ENCODE measurements at regions not wholly inside any gene's neighbourhood (a gene's known extent, or its start where the extent isn't known, plus 50 kb on each side); places are given as distances from the start of the nearest gene placed in this dataset.

DNA sequence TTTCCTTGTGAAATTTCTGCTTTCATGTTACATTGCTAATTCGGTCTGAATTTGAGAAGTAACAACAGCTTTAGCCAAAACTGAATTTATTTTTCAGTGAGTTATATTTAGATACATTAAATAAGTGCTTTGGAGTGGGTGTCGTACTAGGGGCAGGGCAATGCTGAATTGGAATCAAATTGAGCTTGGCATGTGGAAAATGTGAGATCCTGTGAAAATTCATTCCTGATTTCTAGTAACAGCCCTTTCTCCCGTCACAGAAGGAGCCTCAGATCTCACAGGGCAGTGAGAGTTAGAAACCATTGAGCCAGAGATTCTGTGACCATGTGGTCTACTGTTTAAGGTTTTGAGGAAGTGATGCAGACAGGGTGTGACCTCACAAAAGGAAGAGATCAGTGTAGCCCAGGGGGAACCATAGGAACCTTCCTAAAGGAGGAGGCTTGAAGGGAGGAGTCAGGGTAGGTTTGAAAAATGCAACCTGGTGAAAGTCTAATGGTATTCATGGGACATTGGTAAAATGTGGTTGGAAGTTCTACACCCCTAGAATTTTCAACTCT lies 1136.8 kb downstream of the AACS start:
- TF ChIP-seq, protein P1, sequence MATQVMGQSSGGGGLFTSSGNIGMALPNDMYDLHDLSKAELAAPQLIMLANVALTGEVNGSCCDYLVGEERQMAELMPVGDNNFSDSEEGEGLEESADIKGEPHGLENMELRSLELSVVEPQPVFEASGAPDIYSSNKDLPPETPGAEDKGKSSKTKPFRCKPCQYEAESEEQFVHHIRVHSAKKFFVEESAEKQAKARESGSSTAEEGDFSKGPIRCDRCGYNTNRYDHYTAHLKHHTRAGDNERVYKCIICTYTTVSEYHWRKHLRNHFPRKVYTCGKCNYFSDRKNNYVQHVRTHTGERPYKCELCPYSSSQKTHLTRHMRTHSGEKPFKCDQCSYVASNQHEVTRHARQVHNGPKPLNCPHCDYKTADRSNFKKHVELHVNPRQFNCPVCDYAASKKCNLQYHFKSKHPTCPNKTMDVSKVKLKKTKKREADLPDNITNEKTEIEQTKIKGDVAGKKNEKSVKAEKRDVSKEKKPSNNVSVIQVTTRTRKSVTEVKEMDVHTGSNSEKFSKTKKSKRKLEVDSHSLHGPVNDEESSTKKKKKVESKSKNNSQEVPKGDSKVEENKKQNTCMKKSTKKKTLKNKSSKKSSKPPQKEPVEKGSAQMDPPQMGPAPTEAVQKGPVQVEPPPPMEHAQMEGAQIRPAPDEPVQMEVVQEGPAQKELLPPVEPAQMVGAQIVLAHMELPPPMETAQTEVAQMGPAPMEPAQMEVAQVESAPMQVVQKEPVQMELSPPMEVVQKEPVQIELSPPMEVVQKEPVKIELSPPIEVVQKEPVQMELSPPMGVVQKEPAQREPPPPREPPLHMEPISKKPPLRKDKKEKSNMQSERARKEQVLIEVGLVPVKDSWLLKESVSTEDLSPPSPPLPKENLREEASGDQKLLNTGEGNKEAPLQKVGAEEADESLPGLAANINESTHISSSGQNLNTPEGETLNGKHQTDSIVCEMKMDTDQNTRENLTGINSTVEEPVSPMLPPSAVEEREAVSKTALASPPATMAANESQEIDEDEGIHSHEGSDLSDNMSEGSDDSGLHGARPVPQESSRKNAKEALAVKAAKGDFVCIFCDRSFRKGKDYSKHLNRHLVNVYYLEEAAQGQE (IDR thresholded peaks at IDR 0.05; ENCODE audit: unreplicated experiment) = no peak
- TF ChIP-seq CREB1 (CRISPR knock-in tag; IDR thresholded peaks at IDR 0.05; ENCODE audit: low read depth) = no peak
- TF ChIP-seq, protein P2, sequence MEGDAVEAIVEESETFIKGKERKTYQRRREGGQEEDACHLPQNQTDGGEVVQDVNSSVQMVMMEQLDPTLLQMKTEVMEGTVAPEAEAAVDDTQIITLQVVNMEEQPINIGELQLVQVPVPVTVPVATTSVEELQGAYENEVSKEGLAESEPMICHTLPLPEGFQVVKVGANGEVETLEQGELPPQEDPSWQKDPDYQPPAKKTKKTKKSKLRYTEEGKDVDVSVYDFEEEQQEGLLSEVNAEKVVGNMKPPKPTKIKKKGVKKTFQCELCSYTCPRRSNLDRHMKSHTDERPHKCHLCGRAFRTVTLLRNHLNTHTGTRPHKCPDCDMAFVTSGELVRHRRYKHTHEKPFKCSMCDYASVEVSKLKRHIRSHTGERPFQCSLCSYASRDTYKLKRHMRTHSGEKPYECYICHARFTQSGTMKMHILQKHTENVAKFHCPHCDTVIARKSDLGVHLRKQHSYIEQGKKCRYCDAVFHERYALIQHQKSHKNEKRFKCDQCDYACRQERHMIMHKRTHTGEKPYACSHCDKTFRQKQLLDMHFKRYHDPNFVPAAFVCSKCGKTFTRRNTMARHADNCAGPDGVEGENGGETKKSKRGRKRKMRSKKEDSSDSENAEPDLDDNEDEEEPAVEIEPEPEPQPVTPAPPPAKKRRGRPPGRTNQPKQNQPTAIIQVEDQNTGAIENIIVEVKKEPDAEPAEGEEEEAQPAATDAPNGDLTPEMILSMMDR (conservative IDR thresholded peaks at IDR 0.05; ENCODE audit: low read depth in 2 of 2) = no peak
- TF ChIP-seq EZH2phosphoT487 (IDR thresholded peaks at IDR 0.05; ENCODE audit: unreplicated experiment) = no peak
- no peak for TF ChIP-seq EZH2 (IDR thresholded peaks at IDR 0.05; ENCODE audit: low read depth, unreplicated experiment)
- TF ChIP-seq, protein P3, sequence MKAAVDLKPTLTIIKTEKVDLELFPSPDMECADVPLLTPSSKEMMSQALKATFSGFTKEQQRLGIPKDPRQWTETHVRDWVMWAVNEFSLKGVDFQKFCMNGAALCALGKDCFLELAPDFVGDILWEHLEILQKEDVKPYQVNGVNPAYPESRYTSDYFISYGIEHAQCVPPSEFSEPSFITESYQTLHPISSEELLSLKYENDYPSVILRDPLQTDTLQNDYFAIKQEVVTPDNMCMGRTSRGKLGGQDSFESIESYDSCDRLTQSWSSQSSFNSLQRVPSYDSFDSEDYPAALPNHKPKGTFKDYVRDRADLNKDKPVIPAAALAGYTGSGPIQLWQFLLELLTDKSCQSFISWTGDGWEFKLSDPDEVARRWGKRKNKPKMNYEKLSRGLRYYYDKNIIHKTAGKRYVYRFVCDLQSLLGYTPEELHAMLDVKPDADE (IDR thresholded peaks at IDR 0.05) = no peak
- no peak for TF ChIP-seq JUNB (IDR thresholded peaks at IDR 0.05; ENCODE audit: unreplicated experiment)
- TF ChIP-seq STAT1 (IDR thresholded peaks at IDR 0.05; ENCODE audit: unreplicated experiment) = no peak
- TF ChIP-seq POLR2AphosphoS5 (IDR thresholded peaks at IDR 0.05; ENCODE audit: low read depth) = no peak
- TF ChIP-seq, protein P4, sequence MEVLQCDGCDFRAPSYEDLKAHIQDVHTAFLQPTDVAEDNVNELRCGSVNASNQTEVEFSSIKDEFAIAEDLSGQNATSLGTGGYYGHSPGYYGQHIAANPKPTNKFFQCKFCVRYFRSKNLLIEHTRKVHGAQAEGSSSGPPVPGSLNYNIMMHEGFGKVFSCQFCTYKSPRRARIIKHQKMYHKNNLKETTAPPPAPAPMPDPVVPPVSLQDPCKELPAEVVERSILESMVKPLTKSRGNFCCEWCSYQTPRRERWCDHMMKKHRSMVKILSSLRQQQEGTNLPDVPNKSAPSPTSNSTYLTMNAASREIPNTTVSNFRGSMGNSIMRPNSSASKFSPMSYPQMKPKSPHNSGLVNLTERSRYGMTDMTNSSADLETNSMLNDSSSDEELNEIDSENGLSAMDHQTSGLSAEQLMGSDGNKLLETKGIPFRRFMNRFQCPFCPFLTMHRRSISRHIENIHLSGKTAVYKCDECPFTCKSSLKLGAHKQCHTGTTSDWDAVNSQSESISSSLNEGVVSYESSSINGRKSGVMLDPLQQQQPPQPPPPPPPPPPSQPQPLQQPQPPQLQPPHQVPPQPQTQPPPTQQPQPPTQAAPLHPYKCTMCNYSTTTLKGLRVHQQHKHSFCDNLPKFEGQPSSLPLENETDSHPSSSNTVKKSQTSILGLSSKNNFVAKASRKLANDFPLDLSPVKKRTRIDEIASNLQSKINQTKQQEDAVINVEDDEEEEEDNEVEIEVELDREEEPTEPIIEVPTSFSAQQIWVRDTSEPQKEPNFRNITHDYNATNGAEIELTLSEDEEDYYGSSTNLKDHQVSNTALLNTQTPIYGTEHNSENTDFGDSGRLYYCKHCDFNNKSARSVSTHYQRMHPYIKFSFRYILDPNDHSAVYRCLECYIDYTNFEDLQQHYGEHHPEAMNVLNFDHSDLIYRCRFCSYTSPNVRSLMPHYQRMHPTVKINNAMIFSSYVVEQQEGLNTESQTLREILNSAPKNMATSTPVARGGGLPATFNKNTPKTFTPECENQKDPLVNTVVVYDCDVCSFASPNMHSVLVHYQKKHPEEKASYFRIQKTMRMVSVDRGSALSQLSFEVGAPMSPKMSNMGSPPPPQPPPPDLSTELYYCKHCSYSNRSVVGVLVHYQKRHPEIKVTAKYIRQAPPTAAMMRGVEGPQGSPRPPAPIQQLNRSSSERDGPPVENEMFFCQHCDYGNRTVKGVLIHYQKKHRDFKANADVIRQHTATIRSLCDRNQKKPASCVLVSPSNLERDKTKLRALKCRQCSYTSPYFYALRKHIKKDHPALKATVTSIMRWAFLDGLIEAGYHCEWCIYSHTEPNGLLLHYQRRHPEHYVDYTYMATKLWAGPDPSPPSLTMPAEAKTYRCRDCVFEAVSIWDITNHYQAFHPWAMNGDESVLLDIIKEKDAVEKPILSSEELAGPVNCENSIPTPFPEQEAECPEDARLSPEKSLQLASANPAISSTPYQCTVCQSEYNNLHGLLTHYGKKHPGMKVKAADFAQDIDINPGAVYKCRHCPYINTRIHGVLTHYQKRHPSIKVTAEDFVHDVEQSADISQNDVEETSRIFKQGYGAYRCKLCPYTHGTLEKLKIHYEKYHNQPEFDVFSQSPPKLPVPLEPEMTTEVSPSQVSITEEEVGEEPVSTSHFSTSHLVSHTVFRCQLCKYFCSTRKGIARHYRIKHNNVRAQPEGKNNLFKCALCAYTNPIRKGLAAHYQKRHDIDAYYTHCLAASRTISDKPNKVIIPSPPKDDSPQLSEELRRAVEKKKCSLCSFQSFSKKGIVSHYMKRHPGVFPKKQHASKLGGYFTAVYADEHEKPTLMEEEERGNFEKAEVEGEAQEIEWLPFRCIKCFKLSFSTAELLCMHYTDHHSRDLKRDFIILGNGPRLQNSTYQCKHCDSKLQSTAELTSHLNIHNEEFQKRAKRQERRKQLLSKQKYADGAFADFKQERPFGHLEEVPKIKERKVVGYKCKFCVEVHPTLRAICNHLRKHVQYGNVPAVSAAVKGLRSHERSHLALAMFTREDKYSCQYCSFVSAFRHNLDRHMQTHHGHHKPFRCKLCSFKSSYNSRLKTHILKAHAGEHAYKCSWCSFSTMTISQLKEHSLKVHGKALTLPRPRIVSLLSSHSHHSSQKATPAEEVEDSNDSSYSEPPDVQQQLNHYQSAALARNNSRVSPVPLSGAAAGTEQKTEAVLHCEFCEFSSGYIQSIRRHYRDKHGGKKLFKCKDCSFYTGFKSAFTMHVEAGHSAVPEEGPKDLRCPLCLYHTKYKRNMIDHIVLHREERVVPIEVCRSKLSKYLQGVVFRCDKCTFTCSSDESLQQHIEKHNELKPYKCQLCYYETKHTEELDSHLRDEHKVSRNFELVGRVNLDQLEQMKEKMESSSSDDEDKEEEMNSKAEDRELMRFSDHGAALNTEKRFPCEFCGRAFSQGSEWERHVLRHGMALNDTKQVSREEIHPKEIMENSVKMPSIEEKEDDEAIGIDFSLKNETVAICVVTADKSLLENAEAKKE (CRISPR knock-in tag; IDR thresholded peaks at IDR 0.05) = no peak
- no peak for TF ChIP-seq ZNF331 (CRISPR knock-in tag; IDR thresholded peaks at IDR 0.05; ENCODE audit: low read depth)
- no peak for TF ChIP-seq NANOG (IDR thresholded peaks at IDR 0.05; ENCODE audit: borderline replicate concordance)
